Choroid plexus epithelial cell (primary cell): ENCODE measurements at regions not wholly inside any gene's neighbourhood (a gene's known extent, or its start where the extent isn't known, plus 50 kb on each side); places are given as distances from the start of the nearest gene placed in this dataset.

ENCODE experiments used
- DNase-seq: peaks from one replicate; pipeline ENCODE4 v3.0.0-alpha.2; 2010; ENCODE audit warnings: low read depth
- H3K4me3 ChIP-seq: 2 replicates; pipeline ENCODE4 v1.5.1; 2011; ENCODE audit warnings: low read depth, mild to moderate bottlenecking, control low read depth, low read length, moderate library complexity
- TF ChIP-seq, protein P1 (sequence below): conservative IDR thresholded peaks from 2 replicates; pipeline ENCODE4 v1.5.1; 2011; ENCODE audit warnings: low read depth, mild to moderate bottlenecking, control low read depth, inconsistent platforms, low read length, moderate library complexity

DNA sequence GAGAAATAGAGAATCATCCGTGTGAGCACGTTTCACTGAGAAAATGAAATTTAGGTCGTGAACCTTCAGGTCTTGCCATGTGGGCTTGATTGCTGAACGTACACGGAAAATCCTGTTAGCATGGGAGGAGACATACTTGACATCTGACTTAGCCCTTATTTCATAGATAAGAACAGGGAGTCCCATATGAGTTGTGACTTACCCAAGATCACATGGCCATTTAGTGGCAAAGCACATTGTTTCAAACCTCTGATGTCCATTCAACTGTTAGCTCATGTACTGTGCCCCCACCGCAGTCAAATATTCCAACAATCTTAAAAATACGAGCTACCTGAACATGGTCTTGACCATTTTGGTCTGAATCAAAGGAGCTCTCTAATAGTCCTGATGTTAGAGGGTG is 411.2 kb upstream of the FZD8 start:
- no peak for DNase-seq
- TF ChIP-seq, protein P1, sequence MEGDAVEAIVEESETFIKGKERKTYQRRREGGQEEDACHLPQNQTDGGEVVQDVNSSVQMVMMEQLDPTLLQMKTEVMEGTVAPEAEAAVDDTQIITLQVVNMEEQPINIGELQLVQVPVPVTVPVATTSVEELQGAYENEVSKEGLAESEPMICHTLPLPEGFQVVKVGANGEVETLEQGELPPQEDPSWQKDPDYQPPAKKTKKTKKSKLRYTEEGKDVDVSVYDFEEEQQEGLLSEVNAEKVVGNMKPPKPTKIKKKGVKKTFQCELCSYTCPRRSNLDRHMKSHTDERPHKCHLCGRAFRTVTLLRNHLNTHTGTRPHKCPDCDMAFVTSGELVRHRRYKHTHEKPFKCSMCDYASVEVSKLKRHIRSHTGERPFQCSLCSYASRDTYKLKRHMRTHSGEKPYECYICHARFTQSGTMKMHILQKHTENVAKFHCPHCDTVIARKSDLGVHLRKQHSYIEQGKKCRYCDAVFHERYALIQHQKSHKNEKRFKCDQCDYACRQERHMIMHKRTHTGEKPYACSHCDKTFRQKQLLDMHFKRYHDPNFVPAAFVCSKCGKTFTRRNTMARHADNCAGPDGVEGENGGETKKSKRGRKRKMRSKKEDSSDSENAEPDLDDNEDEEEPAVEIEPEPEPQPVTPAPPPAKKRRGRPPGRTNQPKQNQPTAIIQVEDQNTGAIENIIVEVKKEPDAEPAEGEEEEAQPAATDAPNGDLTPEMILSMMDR, result no peak
- H3K4me3 ChIP-seq, result no peak overlapping the region

DNA sequence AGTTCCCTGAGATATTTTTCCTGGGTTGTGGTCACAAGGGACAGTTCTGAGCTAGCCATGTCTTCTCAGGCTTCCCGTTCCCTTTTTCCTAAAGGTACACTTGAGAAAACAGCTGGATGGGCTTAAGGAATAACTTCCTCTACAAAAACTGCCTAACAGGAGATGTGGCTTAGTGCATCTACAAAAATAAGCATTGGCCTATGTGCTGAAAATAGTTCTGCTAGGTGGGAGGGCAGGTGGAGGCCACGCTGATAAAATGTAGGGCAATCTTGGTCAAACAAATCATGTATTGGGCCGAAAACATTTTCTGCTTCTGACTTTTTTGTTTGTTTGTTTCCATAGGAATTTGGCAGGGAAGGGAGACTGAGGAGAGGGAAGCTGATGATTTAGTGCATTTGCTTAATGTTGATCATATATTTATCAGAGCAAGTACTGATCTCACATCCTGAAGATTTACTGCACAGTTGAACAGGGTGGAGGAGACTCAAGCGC is 409.4 kb upstream of the FZD8 start:
- TF ChIP-seq, protein P1, result no peak
- H3K4me3 ChIP-seq, result no peak overlapping the region
- no peak for DNase-seq

DNA sequence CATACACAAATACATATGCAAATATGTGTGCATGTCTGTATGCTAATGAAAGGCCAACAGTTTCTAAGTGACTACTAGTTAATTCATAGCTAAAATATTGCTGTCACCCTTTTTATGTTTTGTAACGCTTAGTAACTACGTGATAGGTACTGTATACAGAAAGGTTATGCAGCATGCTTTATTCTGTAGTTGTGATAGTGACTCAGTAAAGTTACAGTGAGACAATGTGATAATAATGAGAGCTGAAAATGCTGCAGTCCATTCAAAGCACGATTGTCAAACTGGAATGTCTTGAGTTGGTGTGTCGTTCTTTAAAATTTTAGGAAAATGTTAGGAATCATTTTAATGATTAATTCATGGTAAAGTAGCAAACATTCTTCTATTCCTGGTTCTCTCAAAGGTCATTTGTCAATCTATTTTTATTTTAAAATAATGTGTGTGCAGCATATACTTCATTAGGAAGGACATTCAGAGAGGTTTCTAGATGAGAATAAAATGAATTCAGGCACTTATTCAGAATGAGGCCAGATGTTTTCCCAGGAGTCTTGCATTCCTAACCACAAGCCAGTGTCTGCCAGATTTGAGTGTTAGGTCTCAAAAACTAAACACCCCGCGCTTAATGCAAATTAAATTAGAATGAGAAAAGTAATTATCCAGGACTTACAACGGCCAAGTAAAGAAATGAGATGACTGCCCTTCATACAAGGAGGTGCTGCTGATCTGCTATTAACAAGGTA is 408.8 kb upstream of the FZD8 start:
- DNase-seq, result peak; percentile 14
- no peak overlapping the region for H3K4me3 ChIP-seq
- TF ChIP-seq, protein P1, result no peak

DNA sequence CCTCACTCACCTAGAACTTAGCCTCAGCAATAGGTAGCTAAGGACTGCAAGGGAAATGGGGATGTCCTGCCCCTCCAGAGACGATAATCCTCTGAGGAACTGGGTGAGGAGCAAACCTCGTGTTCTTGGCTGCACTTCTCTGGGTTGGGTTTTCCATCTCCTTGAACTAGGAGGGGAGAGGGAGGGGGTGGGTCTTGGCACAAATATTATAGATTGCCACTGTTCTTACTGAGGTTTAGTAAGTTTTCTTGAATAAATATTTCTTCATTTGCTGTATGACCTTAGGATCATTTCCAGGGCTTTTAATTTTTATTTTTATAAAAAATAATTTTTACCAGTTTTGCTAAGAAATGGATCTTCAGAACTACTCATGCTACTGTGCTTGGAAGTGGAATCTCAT is 406.7 kb upstream of the FZD8 start:
- H3K4me3 ChIP-seq, result no peak overlapping the region
- TF ChIP-seq, protein P1, result no peak
- DNase-seq, result no peak

DNA sequence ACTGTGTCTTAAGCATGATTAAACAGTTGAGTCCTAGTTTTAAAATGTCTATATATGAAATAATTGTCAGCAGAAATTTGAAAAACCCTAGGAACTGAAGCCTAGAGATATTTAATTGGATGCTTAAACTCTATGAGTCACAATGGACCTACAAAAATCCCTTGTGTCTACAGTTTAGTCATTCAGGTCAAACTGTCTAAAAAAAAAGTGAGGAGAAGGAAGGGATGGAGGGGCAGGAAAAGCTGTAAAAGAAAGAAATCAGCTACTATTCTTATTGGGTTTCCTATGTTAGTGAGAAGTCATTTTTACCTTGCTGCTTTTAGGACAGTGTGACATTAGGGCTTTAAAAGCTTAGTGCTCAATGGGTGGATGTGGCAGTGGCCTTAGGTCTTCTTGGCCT is 406.1 kb upstream of the FZD8 start:
- H3K4me3 ChIP-seq, result no peak overlapping the region
- DNase-seq, result no peak
- TF ChIP-seq, protein P1, result no peak

DNA sequence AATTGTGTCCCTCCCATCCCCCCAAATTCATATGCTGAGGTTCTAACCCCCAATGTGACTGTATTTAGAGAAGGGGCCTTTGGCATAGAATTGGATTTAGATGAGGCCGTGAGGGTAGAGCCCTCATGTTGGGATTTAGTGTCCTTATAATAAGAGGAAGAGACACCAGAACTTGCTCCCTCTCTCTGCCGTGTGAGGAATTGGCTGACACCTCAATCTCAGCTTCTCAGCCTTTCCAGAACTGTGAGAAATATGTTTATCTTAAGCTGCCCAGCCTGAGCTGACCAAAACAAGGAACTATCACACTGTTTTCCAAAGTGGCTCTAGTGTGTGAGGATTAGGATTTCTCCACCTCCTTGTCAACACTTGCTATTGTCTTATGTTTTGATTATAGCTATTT is 400.0 kb upstream of the FZD8 start:
- TF ChIP-seq, protein P1, result peak; percentile 9
- H3K4me3 ChIP-seq, result no peak overlapping the region
- DNase-seq, result no peak
